PC-9 (cell line): ENCODE measurements at regions not wholly inside any gene's neighbourhood (a gene's known extent, or its start where the extent isn't known, plus 50 kb on each side); places are given as distances from the start of the nearest gene placed in this dataset.

Experiments used
- EZH2 ChIP-seq: fragments of 200-600 bp; sonication (generic); IDR thresholded peaks from 2 replicates; pipeline ENCODE4 v1.8.0; 2017; ENCODE audit warnings: antibody characterized with exemption, low read depth
- TF ChIP-seq, protein P1 (sequence below): fragments of 200-600 bp; sonication (generic); conservative IDR thresholded peaks from 2 replicates; pipeline ENCODE4 v1.6.1; 2017; ENCODE audit warnings: mixed run types, antibody characterized with exemption, mild to moderate bottlenecking, moderate library complexity

DNA sequence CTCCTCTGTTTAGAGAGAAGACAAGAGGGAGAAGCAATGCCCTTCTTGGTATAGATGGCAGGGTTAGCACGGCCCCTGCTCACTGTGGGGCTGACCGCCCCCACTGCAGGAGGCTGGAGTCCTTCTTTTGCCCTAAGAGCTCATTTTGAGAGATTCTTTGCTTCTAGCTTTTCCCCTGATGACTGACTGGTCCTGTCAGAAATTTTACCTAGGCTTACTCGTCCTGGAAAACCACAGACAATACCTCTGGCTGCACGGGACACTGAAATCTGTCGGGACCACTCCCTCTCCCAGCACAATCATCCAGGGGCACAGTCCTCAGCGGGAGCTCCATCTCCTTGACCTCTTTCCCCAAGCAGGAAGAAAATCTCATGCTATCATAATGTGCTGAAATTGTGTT, 143.0 kb upstream of the RGMA start:
- TF ChIP-seq, protein P1, sequence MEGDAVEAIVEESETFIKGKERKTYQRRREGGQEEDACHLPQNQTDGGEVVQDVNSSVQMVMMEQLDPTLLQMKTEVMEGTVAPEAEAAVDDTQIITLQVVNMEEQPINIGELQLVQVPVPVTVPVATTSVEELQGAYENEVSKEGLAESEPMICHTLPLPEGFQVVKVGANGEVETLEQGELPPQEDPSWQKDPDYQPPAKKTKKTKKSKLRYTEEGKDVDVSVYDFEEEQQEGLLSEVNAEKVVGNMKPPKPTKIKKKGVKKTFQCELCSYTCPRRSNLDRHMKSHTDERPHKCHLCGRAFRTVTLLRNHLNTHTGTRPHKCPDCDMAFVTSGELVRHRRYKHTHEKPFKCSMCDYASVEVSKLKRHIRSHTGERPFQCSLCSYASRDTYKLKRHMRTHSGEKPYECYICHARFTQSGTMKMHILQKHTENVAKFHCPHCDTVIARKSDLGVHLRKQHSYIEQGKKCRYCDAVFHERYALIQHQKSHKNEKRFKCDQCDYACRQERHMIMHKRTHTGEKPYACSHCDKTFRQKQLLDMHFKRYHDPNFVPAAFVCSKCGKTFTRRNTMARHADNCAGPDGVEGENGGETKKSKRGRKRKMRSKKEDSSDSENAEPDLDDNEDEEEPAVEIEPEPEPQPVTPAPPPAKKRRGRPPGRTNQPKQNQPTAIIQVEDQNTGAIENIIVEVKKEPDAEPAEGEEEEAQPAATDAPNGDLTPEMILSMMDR: no peak
- TF ChIP-seq EZH2: no peak
